GM13977 (cell line): ENCODE measurements at regions not wholly inside any gene's neighbourhood (a gene's known extent, or its start where the extent isn't known, plus 50 kb on each side); places are given as distances from the start of the nearest gene placed in this dataset.

Experiments used
- DNase-seq: peaks from one replicate; pipeline ENCODE4 v3.0.0; 2012; ENCODE audit warnings: low spot score
- CTCF ChIP-seq: IDR thresholded peaks from 2 replicates; pipeline ENCODE4 v1.5.1; 2012; ENCODE audit warnings: mild to moderate bottlenecking, control low read depth; ENCODE audit not compliant: insufficient read depth; ENCODE audit errors: extremely low read depth, missing control alignments
- in situ Hi-C: fragments of 300-500 bp; cut with MboI; formaldehyde crosslinking; loops from one replicate; pipeline ENCODE4 v1.12.0; 2022; ENCODE audit warnings: low sequenced_read_pairs, low pct_unique_long_range_greater_than_20kb, mixed read lengths, inconsistent platforms; ENCODE audit not compliant: unreplicated experiment

GRCh38 chr12:25052196-25052913 is 103.5 kb upstream of the BCAT1 start:
- DNase-seq, result peak; percentile 44
- in situ Hi-C loops, result loop anchor here (10.0 kb wide), 1 partner anchor 58 kb away; no protein-coding TSS in a partner anchor
- TF ChIP-seq CTCF, result no peak

- peak; percentile 44 for DNase-seq
- in situ Hi-C loops, result loop anchor here (10.0 kb wide), 1 partner anchor 57 kb away; no protein-coding TSS in a partner anchor
- TF ChIP-seq CTCF, result no peak
These were observed 102.8 kb upstream of the BCAT1 start for GRCh38 chr12:25051656-25052195.

- in situ Hi-C loops, result loop anchor here (10.0 kb wide), 1 partner anchor 56 kb away; no protein-coding TSS in a partner anchor
- TF ChIP-seq CTCF, result no peak
- no peak for DNase-seq
These were observed 102.3 kb upstream of the BCAT1 start for GRCh38 chr12:25051171-25051570.

GRCh38 chr12:25045869-25046268 is 97.0 kb upstream of the BCAT1 start:
- in situ Hi-C loops, result no loop called here
- no peak for DNase-seq
- TF ChIP-seq CTCF, result no peak

GRCh38 chr12:25041006-25041741 is 92.3 kb upstream of the BCAT1 start:
- DNase-seq, result no peak
- no peak for TF ChIP-seq CTCF
- in situ Hi-C loops, result no loop called here

- in situ Hi-C loops, result no loop called here
- TF ChIP-seq CTCF, result no peak
These were observed 91.7 kb upstream of the BCAT1 start for GRCh38 chr12:25040593-25040992.

More at GRCh38 chr12:25040593-25040992, 91.7 kb upstream of the BCAT1 start:
- DNase-seq, result no peak
